ENCODE measurements at regions not wholly inside any gene's neighbourhood (a gene's known extent, or its start where the extent isn't known, plus 50 kb on each side); places are given as distances from the start of the nearest gene placed in this dataset.

DNA sequence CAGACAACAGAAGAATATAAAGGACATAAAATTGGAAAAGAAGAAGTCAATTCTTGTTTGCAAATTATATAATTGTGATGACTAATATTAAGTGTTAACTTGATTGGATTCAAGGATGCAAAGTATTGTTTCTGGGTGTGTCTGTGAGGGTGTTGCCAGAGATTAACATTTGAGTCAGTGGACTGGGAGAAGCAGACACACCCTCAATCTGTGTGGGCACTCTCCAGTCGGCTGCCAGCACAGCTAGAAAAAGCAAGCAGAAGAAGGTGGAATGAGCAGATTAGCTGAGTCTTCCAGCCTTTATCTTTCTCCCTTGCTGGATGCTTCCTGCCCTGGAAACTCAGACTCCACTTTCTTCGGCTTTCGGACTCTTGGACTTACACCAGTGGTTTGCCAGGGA, 51.7 kb downstream of the UBE2NL start:
- FAIRE-seq = no peak
- POLR2A ChIA-PET = no interaction called here

DNA sequence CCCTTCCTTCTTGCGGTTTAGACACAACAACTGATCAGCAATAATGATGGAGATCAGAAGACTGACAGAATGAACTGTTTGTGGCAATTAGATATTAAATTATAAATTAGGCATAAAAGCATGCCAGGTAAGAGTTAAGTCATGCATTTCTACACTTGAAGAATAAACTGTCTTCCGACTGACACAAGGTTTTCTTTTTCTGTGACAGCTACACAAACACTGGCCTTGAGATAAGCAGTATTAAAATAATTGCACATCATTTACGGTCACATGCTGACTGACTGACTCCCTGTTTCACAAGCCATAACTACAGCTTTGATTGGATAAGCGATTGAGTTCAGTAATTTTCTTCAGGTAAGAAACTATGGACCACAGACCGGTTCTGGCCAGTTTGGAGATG, 56.2 kb downstream of the UBE2NL start:
- POLR2A ChIA-PET = no interaction called here
- H3K27me3 ChIP-seq (ENCODE audit: control insufficient read depth in 2 of 2, insufficient read depth in 2 of 2, low read length in 2 of 2) = no peaks in the 10 kb centered on the region
- FAIRE-seq (no peak), ATAC-seq (no peak), DNase-seq (ENCODE audit: extremely low read depth in 1 of 4, low spot score in 3 of 4) (no peak)
- no peaks in the 10 kb centered on the region for H3K4me1 ChIP-seq (replicated peaks in 1 of 2; ENCODE audit: control insufficient read depth in 2 of 2, insufficient read depth in 2 of 2, low read length in 2 of 2)
- CTCF ChIA-PET (ENCODE audit: low intra/inter-chr PET ratio) = no interaction called here
- H3K36me3 ChIP-seq (ENCODE audit: control insufficient read depth, insufficient read depth, low read length) = no peaks in the 10 kb centered on the region
- no peak overlapping the region for H3K27ac ChIP-seq (ENCODE audit: extremely low read depth, low read depth, low read length)
- H4K20me1 ChIP-seq (replicated peaks; ENCODE audit: control insufficient read depth, insufficient read depth, low read length) = no peaks in the 10 kb centered on the region
- H3K9me3 ChIP-seq (replicated peaks; ENCODE audit: control insufficient read depth, insufficient read depth, low read depth, low read length) = no peaks in the 10 kb centered on the region
- BruUV-seq (replicated peaks) = no TSS peak
- in situ Hi-C loops (cut with MboI) = no loop called here
- H2AFZ ChIP-seq (ENCODE audit: low read depth, low read length) = no peak overlapping the region
- no peak overlapping the region for H3K4me2 ChIP-seq (ENCODE audit: insufficient read depth, low read length)
- H3K4me3 ChIP-seq = no peak overlapping the region
- H3K9me1 ChIP-seq (ENCODE audit: control insufficient read depth, insufficient read depth, low read length) = no peaks in the 10 kb centered on the region
- intact Hi-C loops (cut with micrococcal nuclease) = no loop called here
- H3K79me2 ChIP-seq (ENCODE audit: control insufficient read depth, insufficient read depth, low read length) = no peaks in the 10 kb centered on the region
- no peak overlapping the region for H3K9ac ChIP-seq (ENCODE audit: insufficient read depth in 1 of 2, low read depth in 2 of 2, low read length in 2 of 2)
- 2% methylated on average over 5 of the region's 5 CpGs for WGBS (ENCODE audit: insufficient coverage, low coverage, missing lambda C conversion rate)
- TF ChIP-seq, protein P1, sequence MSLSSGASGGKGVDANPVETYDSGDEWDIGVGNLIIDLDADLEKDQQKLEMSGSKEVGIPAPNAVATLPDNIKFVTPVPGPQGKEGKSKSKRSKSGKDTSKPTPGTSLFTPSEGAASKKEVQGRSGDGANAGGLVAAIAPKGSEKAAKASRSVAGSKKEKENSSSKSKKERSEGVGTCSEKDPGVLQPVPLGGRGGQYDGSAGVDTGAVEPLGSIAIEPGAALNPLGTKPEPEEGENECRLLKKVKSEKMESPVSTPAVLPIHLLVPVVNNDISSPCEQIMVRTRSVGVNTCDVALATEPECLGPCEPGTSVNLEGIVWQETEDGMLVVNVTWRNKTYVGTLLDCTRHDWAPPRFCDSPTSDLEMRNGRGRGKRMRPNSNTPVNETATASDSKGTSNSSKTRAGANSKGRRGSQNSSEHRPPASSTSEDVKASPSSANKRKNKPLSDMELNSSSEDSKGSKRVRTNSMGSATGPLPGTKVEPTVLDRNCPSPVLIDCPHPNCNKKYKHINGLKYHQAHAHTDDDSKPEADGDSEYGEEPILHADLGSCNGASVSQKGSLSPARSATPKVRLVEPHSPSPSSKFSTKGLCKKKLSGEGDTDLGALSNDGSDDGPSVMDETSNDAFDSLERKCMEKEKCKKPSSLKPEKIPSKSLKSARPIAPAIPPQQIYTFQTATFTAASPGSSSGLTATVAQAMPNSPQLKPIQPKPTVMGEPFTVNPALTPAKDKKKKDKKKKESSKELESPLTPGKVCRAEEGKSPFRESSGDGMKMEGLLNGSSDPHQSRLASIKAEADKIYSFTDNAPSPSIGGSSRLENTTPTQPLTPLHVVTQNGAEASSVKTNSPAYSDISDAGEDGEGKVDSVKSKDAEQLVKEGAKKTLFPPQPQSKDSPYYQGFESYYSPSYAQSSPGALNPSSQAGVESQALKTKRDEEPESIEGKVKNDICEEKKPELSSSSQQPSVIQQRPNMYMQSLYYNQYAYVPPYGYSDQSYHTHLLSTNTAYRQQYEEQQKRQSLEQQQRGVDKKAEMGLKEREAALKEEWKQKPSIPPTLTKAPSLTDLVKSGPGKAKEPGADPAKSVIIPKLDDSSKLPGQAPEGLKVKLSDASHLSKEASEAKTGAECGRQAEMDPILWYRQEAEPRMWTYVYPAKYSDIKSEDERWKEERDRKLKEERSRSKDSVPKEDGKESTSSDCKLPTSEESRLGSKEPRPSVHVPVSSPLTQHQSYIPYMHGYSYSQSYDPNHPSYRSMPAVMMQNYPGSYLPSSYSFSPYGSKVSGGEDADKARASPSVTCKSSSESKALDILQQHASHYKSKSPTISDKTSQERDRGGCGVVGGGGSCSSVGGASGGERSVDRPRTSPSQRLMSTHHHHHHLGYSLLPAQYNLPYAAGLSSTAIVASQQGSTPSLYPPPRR (CRISPR knock-in tag; IDR thresholded peaks at IDR 0.05; ENCODE audit: borderline replicate concordance) = no peak
- no peak for TF ChIP-seq NCOR1 (IDR thresholded peaks at IDR 0.05)
- no peak for TF ChIP-seq KDM5B (IDR thresholded peaks at IDR 0.05; ENCODE audit: insufficient replicate concordance, low read depth, low read length)
- TF ChIP-seq CSDE1 (IDR thresholded peaks at IDR 0.05) = no peak
- no peak for TF ChIP-seq TBP (optimal IDR thresholded peaks at IDR 0.05; ENCODE audit: low read depth, low read length)
- no peak for TF ChIP-seq ELF1 (tag; IDR thresholded peaks at IDR 0.05)
- TF ChIP-seq ZNF75A (CRISPR knock-in tag; IDR thresholded peaks at IDR 0.05) = no peak
- no peak for TF ChIP-seq JUNB (CRISPR knock-in tag; conservative IDR thresholded peaks at IDR 0.05)

More for the DNA sequence above, 51.7 kb downstream of the UBE2NL start:
- WGBS (ENCODE audit: insufficient coverage, low coverage, missing lambda C conversion rate) = 0% methylated on average over 3 of the region's 3 CpGs
- Histone ChIP-seq H3K27me3 (ENCODE audit: control insufficient read depth in 2 of 2, insufficient read depth in 2 of 2, low read length in 2 of 2) (no peaks in the 10 kb centered on the region), H2AFZ (ENCODE audit: low read depth, low read length) (no peak overlapping the region), H3K79me2 (ENCODE audit: control insufficient read depth, insufficient read depth, low read length) (no peaks in the 10 kb centered on the region), H4K20me1 (replicated peaks; ENCODE audit: control insufficient read depth, insufficient read depth, low read length) (no peaks in the 10 kb centered on the region), H3K4me3 (no peak overlapping the region), H3K4me1 (replicated peaks in 1 of 2; ENCODE audit: control insufficient read depth in 2 of 2, insufficient read depth in 2 of 2, low read length in 2 of 2) (no peaks in the 10 kb centered on the region), H3K9me3 (replicated peaks; ENCODE audit: control insufficient read depth, insufficient read depth, low read depth, low read length) (no peaks in the 10 kb centered on the region), H3K9ac (ENCODE audit: insufficient read depth in 1 of 2, low read depth in 2 of 2, low read length in 2 of 2) (no peak overlapping the region), H3K27ac (ENCODE audit: extremely low read depth, low read depth, low read length) (no peak overlapping the region), H3K36me3 (ENCODE audit: control insufficient read depth, insufficient read depth, low read length) (no peaks in the 10 kb centered on the region), H3K4me2 (ENCODE audit: insufficient read depth, low read length) (no peak overlapping the region), H3K9me1 (ENCODE audit: control insufficient read depth, insufficient read depth, low read length) (no peaks in the 10 kb centered on the region)
- BruUV-seq (replicated peaks) = no TSS peak
- in situ Hi-C loops (cut with MboI) = no loop called here
- intact Hi-C loops (cut with micrococcal nuclease) = no loop called here
- TF ChIP-seq, protein P2, sequence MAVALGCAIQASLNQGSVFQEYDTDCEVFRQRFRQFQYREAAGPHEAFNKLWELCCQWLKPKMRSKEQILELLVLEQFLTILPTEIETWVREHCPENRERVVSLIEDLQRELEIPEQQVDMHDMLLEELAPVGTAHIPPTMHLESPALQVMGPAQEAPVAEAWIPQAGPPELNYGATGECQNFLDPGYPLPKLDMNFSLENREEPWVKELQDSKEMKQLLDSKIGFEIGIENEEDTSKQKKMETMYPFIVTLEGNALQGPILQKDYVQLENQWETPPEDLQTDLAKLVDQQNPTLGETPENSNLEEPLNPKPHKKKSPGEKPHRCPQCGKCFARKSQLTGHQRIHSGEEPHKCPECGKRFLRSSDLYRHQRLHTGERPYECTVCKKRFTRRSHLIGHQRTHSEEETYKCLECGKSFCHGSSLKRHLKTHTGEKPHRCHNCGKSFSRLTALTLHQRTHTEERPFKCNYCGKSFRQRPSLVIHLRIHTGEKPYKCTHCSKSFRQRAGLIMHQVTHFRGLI (CRISPR knock-in tag; IDR thresholded peaks at IDR 0.05) = no peak
- ATAC-seq = no peak
- CTCF ChIA-PET (ENCODE audit: low intra/inter-chr PET ratio) = no interaction called here
- DNase-seq (ENCODE audit: extremely low read depth in 1 of 4, low spot score in 3 of 4) = no peak
